H4 (cell line): ENCODE measurements at regions not wholly inside any gene's neighbourhood (a gene's known extent, or its start where the extent isn't known, plus 50 kb on each side); places are given as distances from the start of the nearest gene placed in this dataset.
"Not testable (repeated sequence)": the region's sequence is repeated elsewhere in the genome, so short reads cannot be mapped to it uniquely, and the experiment has no call there.

ENCODE experiments used
- DNase-seq: peaks from one replicate; pipeline ENCODE4 v3.0.0-alpha.2; 2015; ENCODE audit warnings: low spot score

DNA sequence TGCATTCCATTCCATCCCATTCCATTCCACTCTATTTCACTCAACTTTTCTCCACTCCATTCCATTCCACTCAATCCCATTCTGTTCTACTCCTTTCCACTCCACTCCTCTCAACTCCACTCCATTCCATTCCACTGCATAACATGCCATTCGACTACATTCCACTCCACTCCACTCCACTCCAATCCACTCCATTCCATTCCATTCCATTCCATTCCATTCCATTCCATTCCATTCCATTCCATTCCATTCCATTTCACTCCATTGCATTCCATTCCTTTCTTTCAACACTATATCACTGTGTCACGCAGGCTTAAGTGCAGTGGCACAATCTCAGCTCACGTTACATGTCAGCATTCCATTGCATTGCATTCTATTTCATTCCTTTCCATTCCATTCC, 1430.4 kb downstream of the TSPY10 start:
- not testable (repeated sequence) for DNase-seq

DNA sequence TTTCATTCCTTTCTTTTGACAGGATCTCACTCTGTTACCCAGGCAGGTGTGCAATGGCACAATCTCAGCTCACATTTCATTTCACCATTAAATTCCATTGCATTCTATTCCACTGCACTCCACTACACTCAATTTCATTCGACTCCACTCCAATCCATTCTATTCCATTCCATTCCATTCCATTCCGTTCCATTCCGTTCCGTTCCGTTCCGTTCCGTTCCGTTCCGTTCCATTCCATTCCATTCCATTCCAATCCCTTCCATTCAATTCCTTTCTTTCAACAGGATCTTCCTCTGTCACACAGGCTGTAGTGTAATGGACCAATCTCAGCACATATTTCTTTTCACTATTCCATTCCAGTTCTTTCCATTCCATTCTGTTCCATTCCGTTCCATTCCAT, 1445.7 kb downstream of the TSPY10 start:
- DNase-seq: no peak

GRCh38 chrY:10986655-10987054, 1459.0 kb downstream of the TSPY10 start:
- DNase-seq: no peak

DNA sequence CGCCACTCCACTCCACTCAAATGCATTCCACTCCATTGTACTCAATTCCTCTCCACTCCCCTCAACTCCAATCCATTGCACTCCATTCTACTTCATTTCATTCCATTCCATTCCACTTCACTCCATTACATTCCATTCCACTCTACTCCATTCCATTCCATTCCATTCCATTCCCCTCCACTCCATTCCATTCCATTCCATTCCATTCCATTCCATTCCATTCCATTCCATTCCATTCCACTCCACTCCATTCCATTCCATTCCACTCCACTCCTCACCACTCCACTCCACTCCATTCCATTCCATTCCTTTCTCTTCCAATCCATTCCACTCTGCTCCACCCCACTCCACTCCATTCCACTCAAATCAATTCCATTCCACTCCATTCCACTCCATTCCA, 1459.9 kb downstream of the TSPY10 start:
- DNase-seq: no peak

- DNase-seq: no peak
These were observed 1466.3 kb downstream of the TSPY10 start for GRCh38 chrY:10993955-10994354.

GRCh38 chrY:10999715-11000114, 1472.0 kb downstream of the TSPY10 start:
- not testable (repeated sequence) for DNase-seq

- DNase-seq: not testable (repeated sequence)
These were observed 1486.5 kb downstream of the TSPY10 start for GRCh38 chrY:11014229-11014628.

- no peak for DNase-seq
These were observed 1495.1 kb downstream of the TSPY10 start for GRCh38 chrY:11022734-11023133.

GRCh38 chrY:11044234-11044883, 1516.7 kb downstream of the TSPY10 start:
- no peak for DNase-seq

- DNase-seq: no peak
These were observed 1535.8 kb downstream of the TSPY10 start for GRCh38 chrY:11063486-11063885.

DNA sequence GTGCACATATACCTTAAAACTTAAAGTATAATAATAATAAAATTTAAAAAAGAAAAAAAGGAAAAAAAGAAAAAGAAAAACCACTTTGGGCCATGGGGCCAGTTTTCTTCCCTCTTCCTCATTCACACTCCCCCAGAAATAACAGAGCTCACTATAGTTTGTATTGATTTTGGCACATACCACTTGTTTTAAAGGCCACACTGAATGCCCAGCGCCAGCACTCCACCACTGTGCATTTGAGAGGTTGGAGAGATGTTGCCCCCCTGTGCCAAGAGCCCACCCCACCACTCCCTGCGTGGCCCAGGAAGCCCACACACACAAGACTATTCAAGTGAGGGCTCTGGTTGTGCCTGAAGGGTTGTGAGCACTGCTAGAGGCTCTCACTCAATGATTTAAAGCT, 1536.3 kb downstream of the TSPY10 start:
- DNase-seq: no peak

- no peak for DNase-seq
These were observed 1536.7 kb downstream of the TSPY10 start for GRCh38 chrY:11064376-11064775.

DNA sequence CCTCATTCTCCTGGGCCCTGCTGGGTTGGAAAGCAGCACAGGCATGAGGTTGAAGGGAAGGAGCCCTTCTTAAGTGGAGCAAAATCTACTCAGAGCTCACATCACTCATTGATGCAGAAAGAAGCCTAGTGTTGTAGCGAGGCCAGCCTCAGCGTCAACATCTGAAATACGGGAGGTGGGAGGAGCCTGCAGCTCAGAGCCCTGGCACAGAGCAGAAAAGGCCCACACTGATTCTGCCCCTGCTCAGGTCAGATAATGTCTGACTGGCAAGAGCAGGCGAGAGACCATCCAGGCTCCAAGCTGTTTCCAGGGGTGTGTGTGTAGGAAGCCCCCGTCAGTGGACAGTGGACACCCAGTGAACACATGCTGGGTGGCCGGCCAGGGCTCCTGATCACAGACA, 1541.6 kb downstream of the TSPY10 start:
- DNase-seq: no peak

DNA sequence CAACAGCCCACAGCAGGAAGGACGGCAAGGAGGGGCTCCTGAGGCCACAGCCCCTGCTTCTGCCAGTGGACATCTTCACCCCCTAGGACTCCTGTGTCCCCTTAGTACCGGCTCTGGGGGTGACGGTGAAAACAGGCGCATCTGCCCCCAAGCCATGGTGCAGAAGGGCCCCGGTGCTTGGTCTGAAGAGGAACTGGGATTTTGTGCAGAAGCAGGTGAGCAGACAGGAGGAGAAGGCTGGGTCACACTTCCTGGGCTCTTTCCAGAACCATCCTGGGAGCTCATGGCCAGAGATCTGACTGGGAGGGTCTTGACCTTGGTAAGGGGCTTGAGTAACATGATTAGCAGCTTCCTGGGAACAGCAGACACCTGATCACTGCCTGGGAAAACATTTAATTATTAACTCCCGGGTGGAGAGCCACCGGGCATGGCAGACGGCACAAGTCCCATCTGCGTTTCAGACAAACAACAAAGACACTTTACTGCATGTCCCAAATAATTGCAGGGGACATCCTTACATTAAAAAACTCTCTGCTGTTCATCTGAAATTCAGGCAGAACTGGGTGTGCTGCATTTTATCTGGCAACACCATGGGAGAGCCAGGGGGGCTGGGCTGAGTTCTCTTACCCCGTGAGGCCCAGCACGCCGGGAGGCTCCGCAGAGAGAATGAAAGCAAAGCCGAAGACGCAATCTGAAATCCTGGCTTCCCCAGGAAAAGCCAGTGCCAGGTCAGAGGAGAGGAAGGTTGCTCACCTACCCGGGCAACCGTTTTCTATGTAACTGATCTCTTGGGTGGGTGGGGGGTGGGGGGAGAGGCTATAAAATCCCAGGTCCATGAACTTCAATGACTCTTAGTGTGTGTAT, 1542.8 kb downstream of the TSPY10 start:
- no peak for DNase-seq

DNA sequence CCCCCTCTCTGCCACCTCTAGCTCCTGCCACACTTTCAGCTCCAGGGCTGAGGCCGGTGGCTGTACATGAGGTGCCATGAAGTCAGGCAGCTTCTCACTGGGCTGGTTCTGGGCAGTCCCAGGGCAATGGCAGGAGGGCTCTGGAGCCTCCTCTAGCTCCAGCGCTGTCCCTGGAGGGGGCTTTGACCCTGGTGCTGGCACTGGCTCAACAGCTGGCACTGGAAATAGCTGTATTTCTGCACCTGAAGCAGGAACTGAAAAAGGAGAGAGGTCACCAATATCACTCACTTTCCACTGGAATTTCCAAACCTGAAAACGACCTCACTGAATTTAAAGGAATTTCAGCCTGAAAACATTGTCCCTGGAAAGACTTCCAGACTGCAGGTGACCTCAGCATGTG, 1558.1 kb downstream of the TSPY10 start:
- DNase-seq: not testable (repeated sequence)

GRCh38 chrY:11097498-11097897, 1569.8 kb downstream of the TSPY10 start:
- not testable (repeated sequence) for DNase-seq

- not testable (repeated sequence) for DNase-seq
These were observed 1570.7 kb downstream of the TSPY10 start for GRCh38 chrY:11098419-11098818.

DNA sequence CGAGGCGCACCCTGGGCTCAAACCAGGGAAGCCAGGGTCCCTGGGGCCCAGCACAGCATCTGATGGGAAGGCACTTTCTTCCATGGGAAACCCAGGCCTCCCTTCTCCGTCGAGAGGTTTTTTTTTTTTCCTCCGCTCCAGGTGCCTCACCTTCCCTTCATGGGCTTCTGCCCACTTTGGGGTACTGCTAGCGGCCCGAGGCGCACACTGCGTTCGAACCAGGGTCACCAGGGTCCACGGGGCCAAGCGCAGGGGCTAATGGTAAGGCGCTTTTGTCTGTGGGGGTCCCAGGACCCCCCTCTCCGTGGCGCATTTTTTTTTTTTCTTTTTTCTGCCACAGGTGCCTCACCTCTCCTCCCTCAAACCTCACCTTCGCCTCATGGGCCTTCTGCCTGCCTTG, 1571.3 kb downstream of the TSPY10 start:
- DNase-seq: no peak

DNA sequence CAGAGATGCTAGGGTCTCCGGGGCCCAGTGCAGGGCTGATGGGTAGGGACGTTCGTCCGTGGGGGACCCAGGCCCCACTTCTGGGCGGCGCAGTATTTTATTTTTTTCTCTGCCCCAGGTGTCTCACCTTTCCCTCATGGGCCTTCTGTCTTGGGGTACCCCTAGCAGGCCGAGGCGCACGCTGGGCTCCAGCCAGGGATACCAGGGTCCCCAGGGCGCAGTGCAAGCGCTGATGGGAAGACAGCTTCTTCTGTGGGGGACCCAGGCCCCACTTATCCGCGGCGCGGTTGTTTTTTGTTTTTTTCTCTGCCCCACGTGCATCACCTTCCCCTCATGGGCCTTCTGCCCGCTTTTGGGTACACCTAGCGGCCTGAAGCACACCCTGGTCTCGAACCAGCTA, 1572.8 kb downstream of the TSPY10 start:
- DNase-seq: not testable (repeated sequence)

GRCh38 chrY:11102987-11103386, 1575.3 kb downstream of the TSPY10 start:
- DNase-seq: not testable (repeated sequence)

DNA sequence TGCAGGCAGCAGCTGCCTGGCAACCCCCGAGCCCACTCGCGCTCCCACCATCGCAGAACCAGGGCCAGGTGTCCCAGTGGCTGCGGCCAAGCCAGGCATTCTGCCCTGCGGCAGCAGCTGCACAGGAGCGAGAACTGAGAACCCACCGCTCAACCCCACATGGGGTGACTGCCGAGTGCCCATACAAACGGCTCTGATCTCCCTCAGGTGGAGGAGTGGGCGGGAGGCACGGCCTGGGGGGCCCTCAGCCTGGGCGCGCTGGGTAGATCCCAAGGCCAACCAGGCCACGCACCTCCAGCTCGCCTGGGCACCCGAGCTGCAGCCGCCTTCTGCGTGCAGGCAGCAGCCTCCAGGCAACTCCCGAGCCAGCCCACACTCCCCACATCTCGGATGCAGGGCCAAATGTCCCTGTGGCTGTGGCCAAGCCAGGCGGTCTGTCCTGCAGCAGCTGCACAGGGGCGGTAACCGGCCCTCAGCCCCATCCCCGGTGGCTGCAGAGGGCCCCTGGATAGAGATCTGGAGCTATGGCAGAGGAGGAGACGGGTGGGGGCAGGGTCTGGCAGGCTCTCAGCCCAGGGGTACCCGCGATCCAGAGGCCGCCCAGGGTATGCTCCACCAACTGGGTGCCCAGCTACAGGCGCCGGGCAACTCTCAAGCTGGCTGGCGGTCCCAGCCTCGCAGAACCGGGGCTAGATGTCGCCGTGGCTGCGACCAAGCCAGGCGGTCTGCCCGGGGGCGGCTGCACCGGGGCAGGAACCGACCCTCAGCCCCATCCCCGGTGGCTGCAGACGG, 1579.6 kb downstream of the TSPY10 start:
- not testable (repeated sequence) for DNase-seq

DNA sequence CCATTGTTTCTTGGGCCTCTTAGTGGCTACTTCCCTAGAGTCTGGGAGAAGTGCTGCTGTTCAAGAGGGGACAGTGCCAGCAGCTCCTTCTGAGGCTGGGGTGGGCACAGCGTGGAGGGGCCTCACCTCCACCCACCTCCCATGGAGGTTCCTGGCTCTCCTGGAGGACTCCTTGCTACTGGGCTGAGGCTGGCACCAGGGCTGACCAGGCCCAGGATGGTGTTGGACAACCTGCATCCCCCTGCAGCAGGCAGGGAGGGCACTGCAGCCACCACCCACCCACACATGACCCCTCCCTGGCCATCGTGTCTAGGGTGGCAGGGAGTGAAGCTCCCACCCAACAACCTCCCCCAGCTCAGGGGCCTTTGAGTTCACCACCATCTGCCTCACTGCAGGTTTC, 1549.3 kb upstream of the USP9Y start:
- DNase-seq: not testable (repeated sequence)
